Lung (tissue), 11 donors: ENCODE measurements at regions not wholly inside any gene's neighbourhood (a gene's known extent, or its start where the extent isn't known, plus 50 kb on each side); places are given as distances from the start of the nearest gene placed in this dataset.

ENCODE experiments used
- ATAC-seq: fragments of 200-7000 bp; cut with Tn5 transposase; one replicate; pipeline ENCODE4 v1.9.1; 2020; ENCODE audit warnings: moderate number of reproducible peaks; ENCODE audit not compliant: insufficient read depth, low FRiP score
- DNase-seq, 3 donors: peaks; one replicate each; pipeline ENCODE4 v3.0.0-alpha.2; 2013 to 2017
- H3K27ac ChIP-seq, 2 donors: one replicate each; pipeline ENCODE4 v1.5.1; 2013; ENCODE audit warnings: mild to moderate bottlenecking in 2 of 2, moderate library complexity in 2 of 2, control low read depth in 1 of 2, inconsistent platforms in 1 of 2, low read depth in 1 of 2, low read length in 1 of 2
- H3K27me3 ChIP-seq, 3 donors: one replicate each; pipeline ENCODE4 v1.5.1; 2013; ENCODE audit warnings: low read length in 2 of 3; ENCODE audit not compliant: control insufficient read depth in 3 of 3, insufficient read depth in 3 of 3
- H3K36me3 ChIP-seq, 4 donors: one replicate each; pipeline ENCODE4 v1.5.1; 2013; ENCODE audit warnings: low read length in 4 of 4, mild to moderate bottlenecking in 1 of 4, moderate library complexity in 1 of 4; ENCODE audit not compliant: control insufficient read depth in 4 of 4, insufficient read depth in 4 of 4
- H3K4me1 ChIP-seq, 5 donors: one replicate each; pipeline ENCODE4 v1.5.1; 2013; ENCODE audit warnings: low read length in 5 of 5, mild to moderate bottlenecking in 2 of 5, moderate library complexity in 1 of 5; ENCODE audit not compliant: control insufficient read depth in 5 of 5, insufficient read depth in 5 of 5
- H3K4me3 ChIP-seq: one replicate; pipeline ENCODE4 v1.5.1; 2013; ENCODE audit warnings: mild to moderate bottlenecking, control low read depth, moderate library complexity
- H3K9ac ChIP-seq, 2 donors: one replicate each; pipeline ENCODE4 v1.5.1; 2013; ENCODE audit warnings: low read length in 2 of 2, control low read depth in 1 of 2; ENCODE audit not compliant: insufficient read depth in 1 of 2
- H3K9me3 ChIP-seq, 4 donors: one replicate each; pipeline ENCODE4 v1.5.1; 2013; ENCODE audit warnings: low read length in 3 of 4, mild to moderate bottlenecking in 1 of 4, moderate library complexity in 1 of 4; ENCODE audit not compliant: control insufficient read depth in 4 of 4, insufficient read depth in 3 of 4
- CTCF ChIP-seq: IDR thresholded peaks from 2 replicates; pipeline ENCODE4 v1.5.1; 2012; ENCODE audit warnings: mild to moderate bottlenecking; ENCODE audit errors: control extremely low read depth, extremely low read depth
- WGBS, 2 donors: extraction: QIAGEN DNeasy Blood & Tissue Kit; methylation state at CpG; one replicate each; pipeline ENCODE4 v1.1.7; 2013; 5-methylcytosine and 5-hydroxymethylcytosine counted together
- donor health status: control.
- donor health status: control.
- donor health status: Bipolar disorder and iron deficiency.
- donor health status: healthy.
- donor health status: DM: yes; HTN: yes; CAD: no.

GRCh38 chr15:36110659-36110993, 468.8 kb upstream of the CDIN1 start:
- no peak for ATAC-seq
- Histone ChIP-seq H3K27me3 (no peaks in the 10 kb centered on the region), H3K9me3 (no peaks in the 10 kb centered on the region), H3K9ac (no peak overlapping the region), H3K36me3 (no peaks in the 10 kb centered on the region), H3K27ac (no peak overlapping the region), H3K4me3 (no peak overlapping the region), H3K4me1 (peaks cover 0 to 12% (median 0%) of the 10 kb centered on the region in 5 donors)
- DNase-seq = no peak
- TF ChIP-seq CTCF = no peak
- WGBS, 2 donors = 80 to 81% methylated on average over 1 of the region's 1 CpG

DNA sequence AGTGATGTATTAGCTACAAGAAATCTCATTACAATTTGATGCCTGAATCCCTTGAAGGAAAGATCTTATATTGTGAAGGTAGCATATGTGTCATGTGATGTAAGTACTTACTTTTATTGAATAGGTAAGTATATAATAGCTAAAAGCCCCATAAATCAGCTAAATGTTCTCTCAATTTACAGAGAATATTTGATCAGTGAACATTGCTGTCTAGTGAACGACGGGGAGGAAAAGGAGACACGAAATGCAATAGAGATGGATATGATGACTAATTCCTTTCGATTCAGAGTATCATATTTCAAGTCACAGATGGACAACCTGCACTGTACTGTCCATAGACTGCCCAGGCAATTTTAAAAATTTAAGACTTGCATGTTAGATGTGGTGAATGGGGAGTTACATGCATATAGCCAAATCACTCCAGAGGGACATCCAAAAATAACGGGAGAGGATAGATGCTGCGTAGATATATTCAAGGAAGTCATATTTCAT, 462.1 kb upstream of the CDIN1 start:
- Histone ChIP-seq H3K4me3 (no peak overlapping the region), H3K27ac (no peak overlapping the region), H3K9ac (no peak overlapping the region), H3K4me1 (no peaks in the 10 kb centered on the region), H3K9me3 (no peaks in the 10 kb centered on the region), H3K36me3 (no peaks in the 10 kb centered on the region), H3K27me3 (no peaks in the 10 kb centered on the region)
- TF ChIP-seq CTCF = no peak
- no peak for ATAC-seq
- WGBS, 2 donors = 86 to 90% methylated on average over 6 of the region's 6 CpGs
- DNase-seq = no peak

- ATAC-seq (no peak), DNase-seq (no peak)
- no peaks in the 10 kb centered on the region for H3K36me3 ChIP-seq
- H3K4me1 ChIP-seq = no peaks in the 10 kb centered on the region
- H3K27ac ChIP-seq = no peak overlapping the region
- 71 to 73% methylated on average over 2 of the region's 2 CpGs for WGBS, 2 donors
- no peaks in the 10 kb centered on the region for H3K27me3 ChIP-seq
- H3K9ac ChIP-seq = no peak overlapping the region
- H3K9me3 ChIP-seq = no peaks in the 10 kb centered on the region
- TF ChIP-seq CTCF = no peak
- no peak overlapping the region for H3K4me3 ChIP-seq
Observed at GRCh38 chr15:36126194-36126593, 453.2 kb upstream of the CDIN1 start.

GRCh38 chr15:36130641-36131310, 448.6 kb upstream of the CDIN1 start:
- no peak overlapping the region for H3K9ac ChIP-seq
- no peaks in the 10 kb centered on the region for H3K9me3 ChIP-seq
- peaks cover 0 to 6% (median 0%) of the 10 kb centered on the region in 5 donors for H3K4me1 ChIP-seq
- no peak overlapping the region for H3K27ac ChIP-seq
- ATAC-seq (no peak), DNase-seq (peak in 1 of 3 donors; percentile 15)
- TF ChIP-seq CTCF = no peak
- H3K27me3 ChIP-seq = no peaks in the 10 kb centered on the region
- no peak overlapping the region for H3K4me3 ChIP-seq
- no peaks in the 10 kb centered on the region for H3K36me3 ChIP-seq
- WGBS, 2 donors = 68 to 76% methylated on average over 3 of the region's 3 CpGs
